ENCODE measurements at regions not wholly inside any gene's neighbourhood (a gene's known extent, or its start where the extent isn't known, plus 50 kb on each side); places are given as distances from the start of the nearest gene placed in this dataset.
"Not testable (repeated sequence)": the region's sequence is repeated elsewhere in the genome, so short reads cannot be mapped to it uniquely, and the experiment has no call there.

DNA sequence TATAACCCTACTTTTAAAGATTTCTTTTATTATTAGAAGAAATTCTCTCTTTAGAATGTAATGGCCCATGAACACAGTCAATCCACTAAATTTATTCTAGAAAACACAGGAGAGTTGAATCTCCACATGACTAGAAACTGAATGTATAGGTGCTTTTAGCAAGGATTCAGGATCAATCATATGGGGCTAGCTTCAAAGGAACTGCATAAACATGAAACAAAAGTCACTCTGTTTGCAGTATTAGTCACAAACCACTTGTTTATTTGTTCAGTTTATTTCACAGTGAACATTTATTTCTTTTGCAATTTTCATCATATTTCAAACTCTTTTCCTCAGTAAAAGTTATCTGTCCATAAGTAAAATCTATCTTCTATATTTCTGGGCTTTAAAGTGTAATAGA lies 1604.6 kb downstream of the PCDH18 start:
- H3K27me3 ChIP-seq (ENCODE audit: low read length) = no peaks in the 10 kb centered on the region
- no peaks in the 10 kb centered on the region for H3K9me2 ChIP-seq (replicated peaks; ENCODE audit: insufficient read depth, low read length)
- no peaks in the 10 kb centered on the region for H3K79me2 ChIP-seq (ENCODE audit: low read length)
- H3K27ac ChIP-seq (ENCODE audit: low read length) = no peak overlapping the region
- DNase-seq = no peak
- H3K4me2 ChIP-seq (ENCODE audit: low read depth, low read length, poor library complexity, severe bottlenecking) = no peak overlapping the region
- H2AFZ ChIP-seq (ENCODE audit: low read length) = no peak overlapping the region
- no peaks in the 10 kb centered on the region for H3K36me3 ChIP-seq (ENCODE audit: insufficient read depth, low read length)
- no peaks in the 10 kb centered on the region for H4K20me1 ChIP-seq (ENCODE audit: insufficient read depth, low read depth, low read length)
- H3K9ac ChIP-seq (ENCODE audit: low read length) = no peak overlapping the region
- no peaks in the 10 kb centered on the region for H3K4me1 ChIP-seq (ENCODE audit: low read length)
- H3K9me3 ChIP-seq (ENCODE audit: low read length) = peaks cover 22% of the 10 kb centered on the region; the same call in 1 of the 2 replicates
- no peak overlapping the region for H3K4me3 ChIP-seq (ENCODE audit: low read length)

DNA sequence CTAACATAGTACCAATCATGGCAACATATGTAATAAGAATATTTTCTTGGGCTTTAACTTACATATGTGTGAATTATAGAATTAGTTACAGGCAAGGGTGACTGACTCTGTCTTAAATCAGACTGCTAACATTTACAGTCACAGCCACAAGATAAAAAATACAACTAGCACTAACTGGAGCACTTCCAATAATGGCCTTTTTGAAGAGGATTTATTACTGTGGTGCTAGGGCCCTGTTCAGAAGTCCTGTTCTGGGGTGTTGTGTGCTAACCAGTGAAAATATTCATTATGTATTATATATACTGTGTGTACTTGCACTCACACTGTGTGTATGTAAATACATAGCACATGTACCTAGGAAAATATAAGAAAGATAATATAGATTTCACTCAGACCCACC lies 1611.2 kb downstream of the PCDH18 start:
- H3K27ac ChIP-seq (ENCODE audit: low read length) = no peak overlapping the region
- H3K79me2 ChIP-seq (ENCODE audit: low read length) = no peaks in the 10 kb centered on the region
- no peaks in the 10 kb centered on the region for H3K36me3 ChIP-seq (ENCODE audit: insufficient read depth, low read length)
- no peak overlapping the region for H2AFZ ChIP-seq (ENCODE audit: low read length)
- H3K4me1 ChIP-seq (ENCODE audit: low read length) = no peaks in the 10 kb centered on the region
- no peak overlapping the region for H3K4me3 ChIP-seq (ENCODE audit: low read length)
- no peaks in the 10 kb centered on the region for H3K9me2 ChIP-seq (replicated peaks; ENCODE audit: insufficient read depth, low read length)
- H3K4me2 ChIP-seq (ENCODE audit: low read depth, low read length, poor library complexity, severe bottlenecking) = no peak overlapping the region
- no peaks in the 10 kb centered on the region for H3K27me3 ChIP-seq (ENCODE audit: low read length)
- peaks cover 23% of the 10 kb centered on the region; the same call in 1 of the 2 replicates for H3K9me3 ChIP-seq (ENCODE audit: low read length)
- H3K9ac ChIP-seq (ENCODE audit: low read length) = no peak overlapping the region
- DNase-seq = no peak
- no peaks in the 10 kb centered on the region for H4K20me1 ChIP-seq (ENCODE audit: insufficient read depth, low read depth, low read length)

DNA sequence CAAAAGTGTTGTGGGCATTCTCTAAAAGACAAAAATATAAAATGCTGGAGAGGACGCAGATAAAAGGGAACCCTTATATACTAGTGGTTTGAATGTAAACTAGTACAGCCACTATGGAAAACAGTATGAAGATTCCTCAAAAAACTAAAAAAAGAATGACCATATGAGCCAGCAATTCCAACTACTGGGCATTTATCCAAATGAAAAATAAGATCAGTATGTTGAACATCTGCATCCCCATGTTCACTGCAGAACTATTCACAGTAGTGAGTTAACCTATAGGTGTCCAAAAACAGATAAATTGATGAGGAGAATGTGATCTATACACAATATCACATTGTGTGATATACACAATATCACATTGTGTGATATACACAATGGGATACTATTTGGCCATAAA lies 1615.3 kb downstream of the PCDH18 start:
- DNase-seq = no peak
- Histone ChIP-seq H4K20me1 (ENCODE audit: insufficient read depth, low read depth, low read length) (no peaks in the 10 kb centered on the region), H3K4me3 (ENCODE audit: low read length) (no peak overlapping the region), H3K9me3 (ENCODE audit: low read length) (peaks cover 23% of the 10 kb centered on the region), H3K27ac (ENCODE audit: low read length) (no peak overlapping the region), H3K36me3 (ENCODE audit: insufficient read depth, low read length) (no peaks in the 10 kb centered on the region), H3K4me1 (ENCODE audit: low read length) (no peaks in the 10 kb centered on the region), H3K9ac (ENCODE audit: low read length) (no peak overlapping the region), H3K79me2 (ENCODE audit: low read length) (no peaks in the 10 kb centered on the region), H3K27me3 (ENCODE audit: low read length) (no peaks in the 10 kb centered on the region), H3K4me2 (ENCODE audit: low read depth, low read length, poor library complexity, severe bottlenecking) (no peak overlapping the region), H2AFZ (ENCODE audit: low read length) (no peak overlapping the region), H3K9me2 (replicated peaks; ENCODE audit: insufficient read depth, low read length) (no peaks in the 10 kb centered on the region)

DNA sequence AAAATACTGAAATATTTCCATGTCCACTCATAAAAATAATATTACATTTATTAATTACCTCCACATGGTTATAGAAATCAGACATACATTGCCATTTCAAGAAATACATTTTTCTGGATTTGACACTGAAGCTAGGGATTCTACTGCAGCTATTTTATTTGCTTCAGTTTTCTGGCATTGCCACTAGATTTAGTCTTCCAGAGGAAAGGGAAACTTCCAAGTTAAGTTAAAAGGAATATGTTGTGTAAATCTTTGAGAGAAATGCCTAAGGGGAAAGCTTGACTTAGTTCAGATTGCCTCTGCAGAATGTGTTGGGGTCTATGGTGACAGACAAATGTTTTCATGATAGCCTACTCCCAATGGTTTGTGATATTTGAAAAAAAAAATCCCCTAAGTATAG lies 1631.3 kb downstream of the PCDH18 start:
- Histone ChIP-seq H3K27ac (ENCODE audit: low read length) (no peak overlapping the region), H3K4me1 (ENCODE audit: low read length) (no peaks in the 10 kb centered on the region), H3K9me2 (replicated peaks; ENCODE audit: insufficient read depth, low read length) (no peaks in the 10 kb centered on the region), H2AFZ (ENCODE audit: low read length) (no peak overlapping the region), H3K27me3 (ENCODE audit: low read length) (no peaks in the 10 kb centered on the region), H3K9me3 (ENCODE audit: low read length) (peaks cover 23% of the 10 kb centered on the region), H4K20me1 (ENCODE audit: insufficient read depth, low read depth, low read length) (no peaks in the 10 kb centered on the region), H3K36me3 (ENCODE audit: insufficient read depth, low read length) (no peaks in the 10 kb centered on the region), H3K79me2 (ENCODE audit: low read length) (no peaks in the 10 kb centered on the region), H3K9ac (ENCODE audit: low read length) (no peak overlapping the region), H3K4me3 (ENCODE audit: low read length) (no peak overlapping the region), H3K4me2 (ENCODE audit: low read depth, low read length, poor library complexity, severe bottlenecking) (no peak overlapping the region)
- no peak for DNase-seq

DNA sequence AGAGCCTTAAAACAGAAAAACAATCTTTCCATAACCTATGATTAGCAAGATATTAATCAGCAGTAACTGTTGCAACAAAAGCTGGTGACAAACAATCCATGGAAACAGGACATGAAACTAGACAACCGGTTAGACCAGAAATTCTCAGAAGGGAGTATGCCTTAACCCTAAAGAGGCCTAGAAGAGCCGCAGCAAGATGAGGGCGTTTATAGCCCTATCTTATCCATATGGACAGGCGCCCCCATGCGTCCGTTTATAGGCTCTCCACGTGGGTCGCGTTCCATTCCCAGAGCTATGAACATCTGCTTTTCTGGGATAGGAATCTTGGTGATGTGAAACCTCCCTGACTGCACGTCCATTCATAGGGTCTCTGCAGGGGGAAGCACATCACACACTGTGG lies 1662.7 kb upstream of the PABPC4L start:
- not testable (repeated sequence) for H3K9me2 ChIP-seq (replicated peaks; ENCODE audit: insufficient read depth, low read length); H3K27ac ChIP-seq (ENCODE audit: low read length); H3K4me2 ChIP-seq (ENCODE audit: low read depth, low read length, poor library complexity, severe bottlenecking); H3K36me3 ChIP-seq (ENCODE audit: insufficient read depth, low read length); H3K27me3 ChIP-seq (ENCODE audit: low read length); H3K4me3 ChIP-seq (ENCODE audit: low read length); H3K9me3 ChIP-seq (ENCODE audit: low read length); H2AFZ ChIP-seq (ENCODE audit: low read length); H4K20me1 ChIP-seq (ENCODE audit: insufficient read depth, low read depth, low read length); H3K4me1 ChIP-seq (ENCODE audit: low read length); H3K9ac ChIP-seq (ENCODE audit: low read length); DNase-seq; H3K79me2 ChIP-seq (ENCODE audit: low read length)

DNA sequence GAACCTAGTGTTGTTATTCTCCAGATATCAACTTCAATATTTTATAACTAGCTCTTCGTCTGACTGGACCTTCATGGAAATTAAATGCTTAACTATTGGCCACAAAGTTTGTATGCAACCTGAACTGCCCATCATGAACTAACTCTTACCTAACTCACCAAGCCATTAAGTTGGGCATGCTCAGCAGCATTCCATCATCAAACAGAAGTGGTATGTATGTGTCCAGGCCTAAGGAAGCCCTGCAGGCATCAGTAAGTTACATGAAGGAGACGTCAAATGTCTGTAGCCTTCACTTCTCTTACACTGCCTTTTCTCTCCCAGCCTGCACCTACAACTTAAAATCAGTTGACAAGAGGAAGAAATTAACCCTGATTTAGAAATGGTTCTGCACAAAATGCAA lies 1639.2 kb upstream of the PABPC4L start:
- H3K9me2 ChIP-seq (replicated peaks; ENCODE audit: insufficient read depth, low read length) = no peaks in the 10 kb centered on the region
- no peak overlapping the region for H3K9ac ChIP-seq (ENCODE audit: low read length)
- no peaks in the 10 kb centered on the region for H3K27me3 ChIP-seq (ENCODE audit: low read length)
- H3K27ac ChIP-seq (ENCODE audit: low read length) = no peak overlapping the region
- H3K9me3 ChIP-seq (ENCODE audit: low read length) = peaks cover 42% of the 10 kb centered on the region
- no peaks in the 10 kb centered on the region for H3K4me1 ChIP-seq (ENCODE audit: low read length)
- H3K4me3 ChIP-seq (ENCODE audit: low read length) = no peak overlapping the region
- H3K4me2 ChIP-seq (ENCODE audit: low read depth, low read length, poor library complexity, severe bottlenecking) = no peak overlapping the region
- no peaks in the 10 kb centered on the region for H3K79me2 ChIP-seq (ENCODE audit: low read length)
- no peaks in the 10 kb centered on the region for H4K20me1 ChIP-seq (ENCODE audit: insufficient read depth, low read depth, low read length)
- no peaks in the 10 kb centered on the region for H3K36me3 ChIP-seq (ENCODE audit: insufficient read depth, low read length)
- H2AFZ ChIP-seq (ENCODE audit: low read length) = no peak overlapping the region
- no peak for DNase-seq

DNA sequence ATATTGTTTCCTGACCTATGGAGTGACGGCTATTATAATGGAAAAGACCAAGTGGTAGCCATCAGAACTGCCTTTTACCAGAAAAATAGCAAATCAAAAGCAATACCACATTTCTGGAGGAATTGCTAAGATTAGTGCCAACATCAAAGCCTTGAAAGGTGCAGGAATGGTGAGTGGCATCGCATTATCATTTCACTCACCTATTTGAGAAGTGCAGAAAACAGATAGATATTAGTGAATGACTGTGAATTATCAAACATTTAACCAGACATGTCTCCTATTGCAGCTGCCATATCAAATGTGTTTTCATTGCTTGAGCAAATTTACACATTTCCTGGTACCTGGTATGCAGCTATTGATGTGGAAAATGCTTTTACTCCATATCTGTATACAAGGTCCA lies 1638.1 kb upstream of the PABPC4L start:
- H4K20me1 ChIP-seq (ENCODE audit: insufficient read depth, low read depth, low read length) = no peaks in the 10 kb centered on the region
- H3K4me3 ChIP-seq (ENCODE audit: low read length) = no peak overlapping the region
- H3K9me3 ChIP-seq (ENCODE audit: low read length) = peaks cover 46% of the 10 kb centered on the region
- H3K27ac ChIP-seq (ENCODE audit: low read length) = no peak overlapping the region
- H3K4me1 ChIP-seq (ENCODE audit: low read length) = no peaks in the 10 kb centered on the region
- DNase-seq = no peak
- H2AFZ ChIP-seq (ENCODE audit: low read length) = no peak overlapping the region
- H3K4me2 ChIP-seq (ENCODE audit: low read depth, low read length, poor library complexity, severe bottlenecking) = no peak overlapping the region
- no peaks in the 10 kb centered on the region for H3K9me2 ChIP-seq (replicated peaks; ENCODE audit: insufficient read depth, low read length)
- no peaks in the 10 kb centered on the region for H3K36me3 ChIP-seq (ENCODE audit: insufficient read depth, low read length)
- H3K9ac ChIP-seq (ENCODE audit: low read length) = no peak overlapping the region
- H3K79me2 ChIP-seq (ENCODE audit: low read length) = no peaks in the 10 kb centered on the region
- no peaks in the 10 kb centered on the region for H3K27me3 ChIP-seq (ENCODE audit: low read length)

DNA sequence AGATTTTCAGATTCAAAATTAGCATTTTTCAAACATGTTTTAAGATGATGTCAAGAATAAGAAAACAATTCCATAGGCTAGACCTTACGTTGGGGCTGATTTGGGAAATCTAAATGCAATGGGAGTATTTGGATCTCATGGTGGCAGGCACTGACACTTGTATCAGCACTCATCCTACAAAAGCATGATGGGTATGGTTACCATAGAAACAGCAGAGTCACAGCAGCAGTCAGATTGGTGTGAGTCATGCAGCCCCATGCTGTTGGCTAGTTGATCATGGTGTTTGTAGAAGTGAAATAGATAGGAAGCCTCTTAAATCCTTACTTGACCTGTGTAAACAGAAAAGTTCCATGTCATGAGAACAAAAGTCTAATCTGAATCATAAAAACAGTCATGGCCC lies 1637.3 kb upstream of the PABPC4L start:
- no peaks in the 10 kb centered on the region for H3K4me1 ChIP-seq (ENCODE audit: low read length)
- no peaks in the 10 kb centered on the region for H3K9me2 ChIP-seq (replicated peaks; ENCODE audit: insufficient read depth, low read length)
- H3K27me3 ChIP-seq (ENCODE audit: low read length) = no peaks in the 10 kb centered on the region
- H3K9ac ChIP-seq (ENCODE audit: low read length) = no peak overlapping the region
- no peak overlapping the region for H3K27ac ChIP-seq (ENCODE audit: low read length)
- DNase-seq = no peak
- no peak overlapping the region for H3K4me2 ChIP-seq (ENCODE audit: low read depth, low read length, poor library complexity, severe bottlenecking)
- H2AFZ ChIP-seq (ENCODE audit: low read length) = no peak overlapping the region
- peaks cover 42% of the 10 kb centered on the region for H3K9me3 ChIP-seq (ENCODE audit: low read length)
- no peak overlapping the region for H3K4me3 ChIP-seq (ENCODE audit: low read length)
- H3K79me2 ChIP-seq (ENCODE audit: low read length) = no peaks in the 10 kb centered on the region
- no peaks in the 10 kb centered on the region for H3K36me3 ChIP-seq (ENCODE audit: insufficient read depth, low read length)
- no peaks in the 10 kb centered on the region for H4K20me1 ChIP-seq (ENCODE audit: insufficient read depth, low read depth, low read length)

DNA sequence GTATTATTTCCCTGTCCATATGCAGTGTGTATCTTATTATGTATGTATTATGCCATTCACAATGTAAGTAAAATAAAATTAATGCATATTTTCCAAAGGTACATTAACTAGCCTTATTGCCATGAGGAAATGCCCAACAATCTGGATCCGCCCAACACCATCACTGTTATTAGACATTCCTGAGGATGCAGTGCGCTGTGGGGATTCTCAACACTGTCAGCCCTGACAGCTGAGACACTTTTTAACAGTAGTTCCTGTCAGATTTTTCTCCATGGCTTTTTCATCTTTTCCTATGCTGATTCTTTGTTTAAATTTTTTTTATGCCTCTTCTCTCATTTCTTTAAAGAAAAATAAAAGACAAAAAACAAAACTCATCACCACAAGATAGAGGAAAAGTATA lies 1632.9 kb upstream of the PABPC4L start:
- Histone ChIP-seq H3K9me2 (replicated peaks; ENCODE audit: insufficient read depth, low read length) (no peaks in the 10 kb centered on the region), H3K4me2 (ENCODE audit: low read depth, low read length, poor library complexity, severe bottlenecking) (no peak overlapping the region), H3K4me3 (ENCODE audit: low read length) (no peak overlapping the region), H3K27me3 (ENCODE audit: low read length) (no peaks in the 10 kb centered on the region), H3K36me3 (ENCODE audit: insufficient read depth, low read length) (no peaks in the 10 kb centered on the region), H3K4me1 (ENCODE audit: low read length) (no peaks in the 10 kb centered on the region), H3K9ac (ENCODE audit: low read length) (no peak overlapping the region), H3K9me3 (ENCODE audit: low read length) (peaks cover 37% of the 10 kb centered on the region), H2AFZ (ENCODE audit: low read length) (no peak overlapping the region), H3K79me2 (ENCODE audit: low read length) (no peaks in the 10 kb centered on the region), H3K27ac (ENCODE audit: low read length) (no peak overlapping the region), H4K20me1 (ENCODE audit: insufficient read depth, low read depth, low read length) (no peaks in the 10 kb centered on the region)
- DNase-seq = no peak
